Mucosa of descending colon (tissue), 3 donors: ENCODE measurements at regions not wholly inside any gene's neighbourhood (a gene's known extent, or its start where the extent isn't known, plus 50 kb on each side); places are given as distances from the start of the nearest gene placed in this dataset.
A peak's percentile ranks its signal among the peaks of the same experiment; 100 is the strongest.

Experiments
- ATAC-seq: fragments of 200-7000 bp; cut with Tn5 transposase; one replicate; pipeline ENCODE4 v1.9.1; 2020; ENCODE audit warnings: mild to moderate bottlenecking, moderate library complexity
- DNase-seq, 3 donors: peaks; one replicate each; pipeline ENCODE4 v3.0.0-alpha.2; 2020
- H3K36me3 ChIP-seq: fragments of 200-600 bp; one replicate; pipeline ENCODE4 v1.8.0; 2021; ENCODE audit warnings: low read depth, mild to moderate bottlenecking
- H3K4me1 ChIP-seq: fragments of 200-600 bp; one replicate; pipeline ENCODE4 v1.8.0; 2021; ENCODE audit warnings: low read depth, mild to moderate bottlenecking
- H3K4me3 ChIP-seq: fragments of 200-600 bp; one replicate; pipeline ENCODE4 v1.8.0; 2021; ENCODE audit warnings: mild to moderate bottlenecking
- H3K9me3 ChIP-seq: fragments of 200-600 bp; one replicate; pipeline ENCODE4 v1.8.0; 2021; ENCODE audit warnings: mild to moderate bottlenecking
- intact Hi-C, 2 donors: fragments of 100-400 bp; cut with DNase I in 1 of 2; cut with micrococcal nuclease in 1 of 2; formaldehyde crosslinking; loops; one replicate each; pipeline versions ENCODE4 v1.11.0 to v1.11.1; 2022; cut with DNase I, micrococcal nuclease
- TF ChIP-seq, protein P1 (sequence below): fragments of 200-600 bp; IDR thresholded peaks from one replicate; pipeline ENCODE4 v1.8.0; 2022; ENCODE audit warnings: antibody characterized with exemption, mild to moderate bottlenecking
- donor health status: DM: no; HTN: no; CAD: no; lungs with moderate emphysema.
- donor health status: DM: no; HTN: no; CAD: no.
- donor health status: DM: no; HTN: yes; CAD: no.

DNA sequence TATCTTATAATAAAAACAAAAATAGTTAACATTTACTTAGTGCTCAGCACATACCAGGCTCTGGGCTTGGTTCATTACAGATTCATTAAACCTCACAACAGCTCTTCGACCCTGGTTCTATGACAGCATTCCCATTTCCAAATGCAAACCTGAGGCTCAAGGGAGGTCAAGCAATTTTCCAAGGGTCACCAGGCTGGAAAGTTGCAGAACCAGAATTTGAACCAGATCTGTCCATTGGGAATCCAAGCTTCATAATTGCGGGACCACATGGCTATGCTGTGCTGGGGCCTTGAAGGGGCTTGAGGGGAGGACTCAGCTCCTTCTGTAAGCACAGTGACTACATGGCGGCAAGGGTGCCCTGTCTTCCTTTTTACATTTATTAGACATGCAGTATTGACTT, 197.3 kb upstream of the LNX1 start:
- DNase-seq = no peak
- Histone ChIP-seq H3K4me3 (no peak overlapping the region), H3K9me3 (no peaks in the 10 kb centered on the region), H3K36me3 (no peaks in the 10 kb centered on the region), H3K4me1 (no peaks in the 10 kb centered on the region)
- ATAC-seq = no peak
- intact Hi-C loops = no loop called here
- TF ChIP-seq, protein P1, sequence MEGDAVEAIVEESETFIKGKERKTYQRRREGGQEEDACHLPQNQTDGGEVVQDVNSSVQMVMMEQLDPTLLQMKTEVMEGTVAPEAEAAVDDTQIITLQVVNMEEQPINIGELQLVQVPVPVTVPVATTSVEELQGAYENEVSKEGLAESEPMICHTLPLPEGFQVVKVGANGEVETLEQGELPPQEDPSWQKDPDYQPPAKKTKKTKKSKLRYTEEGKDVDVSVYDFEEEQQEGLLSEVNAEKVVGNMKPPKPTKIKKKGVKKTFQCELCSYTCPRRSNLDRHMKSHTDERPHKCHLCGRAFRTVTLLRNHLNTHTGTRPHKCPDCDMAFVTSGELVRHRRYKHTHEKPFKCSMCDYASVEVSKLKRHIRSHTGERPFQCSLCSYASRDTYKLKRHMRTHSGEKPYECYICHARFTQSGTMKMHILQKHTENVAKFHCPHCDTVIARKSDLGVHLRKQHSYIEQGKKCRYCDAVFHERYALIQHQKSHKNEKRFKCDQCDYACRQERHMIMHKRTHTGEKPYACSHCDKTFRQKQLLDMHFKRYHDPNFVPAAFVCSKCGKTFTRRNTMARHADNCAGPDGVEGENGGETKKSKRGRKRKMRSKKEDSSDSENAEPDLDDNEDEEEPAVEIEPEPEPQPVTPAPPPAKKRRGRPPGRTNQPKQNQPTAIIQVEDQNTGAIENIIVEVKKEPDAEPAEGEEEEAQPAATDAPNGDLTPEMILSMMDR = no peak

DNA sequence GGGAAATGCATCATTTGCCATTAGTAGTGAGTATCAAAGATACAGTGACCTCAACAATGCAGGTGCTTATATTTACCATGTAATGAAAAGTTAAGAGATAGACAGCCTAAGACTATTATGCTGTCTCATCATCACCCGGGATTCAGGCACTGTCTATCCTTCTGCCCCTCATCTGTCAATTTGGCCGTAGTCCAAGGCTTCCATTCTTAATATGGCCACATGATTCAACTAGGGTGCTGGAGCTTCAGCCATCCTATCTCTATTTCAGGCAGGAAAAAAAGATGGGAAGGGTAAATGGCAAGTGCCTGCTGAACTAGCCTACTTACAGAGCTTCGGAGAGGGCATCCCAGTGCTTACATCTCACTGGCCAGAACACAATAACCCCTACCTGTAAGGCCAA, 196.7 kb upstream of the LNX1 start:
- TF ChIP-seq, protein P1 = no peak
- intact Hi-C loops = no loop called here
- no peak overlapping the region for H3K4me3 ChIP-seq
- no peak for DNase-seq
- H3K9me3 ChIP-seq = no peaks in the 10 kb centered on the region
- no peaks in the 10 kb centered on the region for H3K4me1 ChIP-seq
- no peak for ATAC-seq
- no peaks in the 10 kb centered on the region for H3K36me3 ChIP-seq

DNA sequence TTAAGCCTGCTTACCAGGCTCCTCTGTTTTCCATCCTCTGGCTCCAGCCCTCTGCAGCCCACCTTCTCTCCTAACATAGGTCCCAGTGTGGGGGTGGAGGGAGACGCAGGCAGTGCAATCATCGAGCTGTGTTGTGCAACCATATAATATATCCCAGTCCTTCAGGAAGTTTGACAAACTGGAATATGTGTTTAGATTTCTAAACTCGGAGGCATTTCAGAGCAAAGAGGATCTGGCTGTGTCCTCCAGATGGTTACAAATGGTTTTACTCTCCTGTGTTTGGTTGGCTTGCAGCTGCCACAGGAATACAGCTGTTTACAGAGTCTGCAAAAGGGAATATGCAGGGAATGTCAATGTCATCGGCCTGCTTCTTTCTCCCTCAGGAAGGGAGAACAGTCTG, 195.3 kb upstream of the LNX1 start:
- intact Hi-C loops = no loop called here
- Histone ChIP-seq H3K36me3 (no peaks in the 10 kb centered on the region), H3K4me1 (no peaks in the 10 kb centered on the region), H3K9me3 (no peaks in the 10 kb centered on the region), H3K4me3 (no peak overlapping the region)
- TF ChIP-seq, protein P1 = no peak
- DNase-seq (no peak), ATAC-seq (peak; percentile 41)

DNA sequence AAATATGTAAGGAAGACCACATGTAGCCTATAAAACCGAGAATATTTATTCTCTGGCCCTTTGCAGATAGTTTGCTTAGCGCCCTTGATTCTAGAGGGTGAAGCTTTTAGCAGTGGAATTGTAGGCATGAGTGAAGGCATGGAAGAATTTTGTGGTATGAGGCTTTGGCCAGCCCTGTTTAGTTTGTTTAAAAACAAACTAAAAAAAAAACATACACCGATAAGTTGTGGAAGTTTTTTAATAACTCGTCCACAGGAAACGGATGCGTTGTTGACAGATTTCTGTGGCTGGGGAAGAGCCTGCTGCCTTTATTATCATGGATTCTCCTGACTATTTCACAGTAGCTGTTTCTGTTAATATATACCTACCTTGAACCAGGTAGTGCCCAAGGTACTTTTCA, 194.7 kb upstream of the LNX1 start:
- H3K36me3 ChIP-seq = no peaks in the 10 kb centered on the region
- TF ChIP-seq, protein P1 = no peak
- ATAC-seq (no peak), DNase-seq (no peak)
- intact Hi-C loops = no loop called here
- no peaks in the 10 kb centered on the region for H3K4me1 ChIP-seq
- no peak overlapping the region for H3K4me3 ChIP-seq
- no peaks in the 10 kb centered on the region for H3K9me3 ChIP-seq

DNA sequence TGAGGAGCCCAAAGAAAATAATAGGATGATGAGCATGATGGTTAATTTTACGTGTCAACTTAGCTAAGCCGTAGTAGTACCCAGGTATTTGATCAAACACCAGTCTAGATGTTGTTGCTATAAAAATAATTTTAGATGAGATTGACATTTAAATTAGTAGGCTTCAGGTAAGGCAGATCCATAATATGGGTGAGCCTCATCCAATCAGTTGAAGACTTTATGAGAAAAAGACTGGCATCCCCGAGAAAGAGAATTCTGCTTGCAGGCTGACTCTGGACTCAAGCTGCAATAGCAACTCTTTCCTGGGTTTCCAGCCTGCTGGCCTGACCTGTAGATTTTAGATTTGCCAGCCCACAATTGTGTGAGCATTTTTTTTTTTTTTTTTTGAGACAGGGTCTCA, 192.8 kb upstream of the LNX1 start:
- intact Hi-C loops = no loop called here
- H3K36me3 ChIP-seq = no peaks in the 10 kb centered on the region
- no peak for ATAC-seq
- no peaks in the 10 kb centered on the region for H3K9me3 ChIP-seq
- H3K4me3 ChIP-seq = no peak overlapping the region
- TF ChIP-seq, protein P1 = no peak
- DNase-seq = no peak
- no peaks in the 10 kb centered on the region for H3K4me1 ChIP-seq

DNA sequence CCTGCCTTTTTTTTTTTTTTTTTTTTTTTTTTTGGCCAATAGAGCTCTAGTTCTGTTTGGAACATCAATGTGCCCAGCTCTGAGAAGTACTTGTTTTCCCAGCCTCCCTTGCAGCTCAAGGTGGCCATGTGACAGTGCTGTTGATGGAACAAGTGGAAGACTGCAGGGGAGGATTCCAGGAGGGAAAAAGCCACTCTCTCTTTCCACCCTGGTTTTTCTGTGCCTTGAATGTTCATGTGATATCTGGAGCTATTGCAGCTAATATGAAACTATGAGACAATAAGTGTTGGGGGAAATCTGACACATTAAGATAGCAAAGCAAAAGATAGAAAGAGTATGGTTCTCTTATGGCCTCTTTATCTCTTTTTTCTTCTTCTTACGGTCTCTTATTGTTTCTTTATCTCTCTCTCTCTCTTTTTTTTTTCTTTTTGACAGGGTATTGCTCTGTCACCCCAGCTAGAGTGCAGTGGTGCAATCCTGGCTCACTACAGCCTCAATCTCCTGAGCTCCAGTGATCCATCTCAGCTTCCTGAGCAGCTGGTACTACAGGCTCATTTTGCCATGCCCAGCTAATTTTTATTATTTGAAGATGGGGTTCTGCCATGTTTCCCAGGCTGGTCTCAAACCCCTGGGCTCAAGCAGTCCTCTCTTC, 192.0 kb upstream of the LNX1 start:
- ATAC-seq = no peak
- TF ChIP-seq, protein P1 = no peak

More for the DNA sequence above, 192.0 kb upstream of the LNX1 start:
- Histone ChIP-seq H3K4me1 (no peaks in the 10 kb centered on the region), H3K4me3 (no peak overlapping the region), H3K36me3 (no peaks in the 10 kb centered on the region), H3K9me3 (no peaks in the 10 kb centered on the region)
- no peak for DNase-seq
- intact Hi-C loops = no loop called here
